AML-193 (cell line): ENCODE measurements at regions not wholly inside any gene's neighbourhood (a gene's known extent, or its start where the extent isn't known, plus 50 kb on each side); places are given as distances from the start of the nearest gene placed in this dataset.
A peak's percentile ranks its signal among the peaks of the same experiment; 100 is the strongest.
"Not testable (repeated sequence)": the region's sequence is repeated elsewhere in the genome, so short reads cannot be mapped to it uniquely, and the experiment has no call there.

Experiments
- DNase-seq, 2 experiments: peaks; one replicate each; lab custom pipeline; 2025; lab: John Stamatoyannopoulos, UW

DNA sequence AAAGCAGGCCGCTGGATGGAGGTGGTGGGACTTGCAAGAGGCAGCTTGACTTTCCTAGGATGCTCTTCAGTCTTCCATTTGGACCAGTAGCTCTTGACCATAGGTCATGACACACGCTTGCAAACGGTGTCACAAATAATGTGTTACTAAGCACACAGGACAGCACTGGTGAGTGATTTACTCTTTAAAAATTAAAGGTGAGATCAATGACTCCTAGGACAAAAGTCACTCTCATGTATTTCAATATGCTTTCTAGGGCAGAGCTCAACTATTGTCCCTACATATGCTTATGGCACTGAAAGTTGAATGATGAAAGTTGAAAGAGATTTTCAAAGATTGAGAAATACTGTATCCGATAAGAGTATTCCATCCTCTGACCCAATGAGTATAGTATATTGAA is 496.7 kb downstream of the EBF1 start:
- DNase-seq: no peak

DNA sequence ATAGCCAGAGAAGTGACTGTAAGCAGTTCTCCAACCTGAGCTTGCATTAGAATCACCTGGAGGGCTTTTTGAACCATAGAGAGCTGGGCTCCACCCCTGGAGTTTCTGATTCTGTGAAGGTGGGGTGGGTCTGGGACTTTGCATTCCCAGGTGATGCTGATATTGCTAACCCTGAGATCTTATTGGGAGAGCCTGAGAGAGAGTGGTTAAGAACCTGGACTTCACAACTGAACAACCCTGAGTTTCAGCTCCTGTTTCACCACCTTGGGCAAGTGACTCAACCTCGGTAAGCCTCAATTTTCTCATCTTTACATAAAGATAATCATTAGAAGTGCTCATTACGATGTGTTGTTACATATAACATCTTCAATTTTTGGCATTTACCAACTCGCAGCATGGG is 498.6 kb downstream of the EBF1 start:
- no peak for DNase-seq

DNA sequence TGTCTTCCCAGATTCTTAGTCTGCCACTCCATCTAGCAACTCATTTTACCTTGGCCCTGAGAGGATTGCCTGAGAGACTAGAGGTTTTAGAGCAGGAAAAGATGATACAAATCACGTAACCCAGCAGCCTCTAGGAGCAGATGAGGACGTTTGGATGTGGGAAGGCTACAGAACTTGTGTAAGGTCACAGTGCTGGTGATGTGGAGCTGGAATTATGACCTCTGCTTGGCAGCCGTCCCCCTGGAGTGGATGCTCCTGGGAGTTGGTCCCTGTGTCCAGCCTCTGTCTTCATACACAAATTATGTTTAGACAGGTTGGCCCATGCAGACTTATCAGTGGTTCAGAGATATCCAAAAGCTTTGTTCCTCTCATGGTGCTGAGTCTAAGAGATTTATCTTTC is 499.0 kb downstream of the EBF1 start:
- no peak for DNase-seq

DNA sequence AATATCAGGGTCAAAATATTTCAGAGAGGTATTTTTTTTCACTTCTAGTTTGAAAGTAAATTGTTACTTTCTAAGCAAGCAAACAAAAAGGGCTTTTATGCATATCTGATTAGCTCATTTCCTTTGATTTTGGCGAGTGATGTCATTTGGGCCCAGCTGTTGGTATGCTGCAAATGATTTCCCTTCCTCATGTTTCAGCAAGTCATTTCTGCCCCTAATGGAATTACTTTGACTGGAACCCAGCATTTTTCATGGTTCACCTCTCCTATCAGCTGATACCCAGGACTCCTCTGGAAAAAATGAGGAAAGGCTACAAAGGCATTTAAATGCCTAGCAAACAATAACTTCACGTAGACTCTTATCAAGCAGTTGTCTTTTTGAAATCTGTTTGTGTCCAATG is 500.6 kb downstream of the EBF1 start:
- no peak for DNase-seq

DNA sequence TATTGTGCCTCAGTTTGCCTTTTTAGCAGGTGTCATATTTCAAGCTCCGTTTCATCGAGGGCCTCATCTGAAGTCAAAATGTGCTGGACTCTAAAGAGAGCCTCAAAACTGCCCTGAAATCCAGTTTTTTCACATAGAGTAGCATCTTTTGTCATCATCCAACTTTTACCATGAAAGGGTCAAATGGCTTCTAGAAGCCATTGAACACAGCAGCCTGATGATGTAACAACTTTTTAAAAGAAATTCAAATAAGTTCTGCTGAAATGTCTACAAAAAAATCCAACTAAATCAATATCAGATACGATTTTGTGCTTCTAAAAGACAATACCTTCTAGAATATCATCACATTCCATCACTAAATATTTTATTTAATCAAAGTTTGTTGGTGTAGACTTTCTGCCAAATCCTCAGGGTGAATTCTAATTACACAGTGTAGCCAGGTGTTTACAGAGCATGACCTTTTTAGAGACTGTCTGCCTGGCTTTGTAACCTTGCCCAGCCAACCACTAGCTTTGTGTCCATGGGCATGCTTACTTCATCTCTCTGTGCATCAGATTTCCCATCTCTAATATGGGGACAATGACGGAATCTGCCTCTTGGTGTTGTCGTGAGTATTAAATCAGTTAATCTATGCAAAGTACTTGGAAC is 505.0 kb downstream of the EBF1 start:
- no peak for DNase-seq

DNA sequence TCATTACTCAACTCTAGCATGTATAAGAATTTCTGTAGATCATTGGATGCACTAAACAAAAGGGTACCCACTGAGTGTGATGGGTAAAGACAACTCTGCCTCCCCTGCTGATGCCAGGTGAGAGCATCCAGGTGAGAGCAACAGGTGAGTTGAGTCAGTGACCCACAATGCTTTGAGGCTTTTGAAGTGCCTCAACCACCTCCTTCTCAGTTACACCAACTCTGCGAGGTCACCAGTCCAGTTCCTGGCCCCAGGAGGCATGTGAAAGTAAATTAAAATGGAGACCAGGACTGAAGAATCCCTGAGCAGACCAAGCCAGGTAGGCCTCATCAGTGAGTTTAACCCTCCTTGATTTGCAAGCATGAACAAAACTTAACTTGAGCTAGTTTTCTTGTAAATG is 505.8 kb downstream of the EBF1 start:
- no peak for DNase-seq

DNA sequence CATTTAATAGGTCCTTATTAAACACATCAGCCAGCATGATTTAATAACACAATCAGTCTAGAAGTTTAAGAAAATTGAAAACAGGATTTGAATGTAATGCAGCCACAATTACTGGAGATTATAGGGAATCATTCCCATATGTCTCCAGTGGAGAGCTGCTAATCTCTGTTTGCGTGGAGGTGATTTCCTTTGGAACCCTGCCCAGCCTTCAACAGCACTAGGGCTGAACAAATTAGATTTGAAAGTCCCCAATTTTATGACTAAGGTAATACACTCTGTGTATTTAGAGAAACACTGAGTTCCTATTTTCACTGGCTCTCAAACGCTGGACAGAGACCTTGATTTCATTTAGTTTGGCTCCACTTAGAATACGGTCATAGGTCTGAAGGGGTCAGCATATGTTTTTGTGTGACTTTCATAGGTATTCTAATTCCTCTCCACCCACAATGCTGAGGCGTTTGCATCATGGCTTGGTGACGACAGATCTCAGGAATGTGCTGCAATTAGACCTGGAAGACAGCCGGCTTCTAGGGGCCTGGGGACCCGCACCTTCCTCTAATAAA is 508.3 kb downstream of the EBF1 start:
- no peak for DNase-seq

DNA sequence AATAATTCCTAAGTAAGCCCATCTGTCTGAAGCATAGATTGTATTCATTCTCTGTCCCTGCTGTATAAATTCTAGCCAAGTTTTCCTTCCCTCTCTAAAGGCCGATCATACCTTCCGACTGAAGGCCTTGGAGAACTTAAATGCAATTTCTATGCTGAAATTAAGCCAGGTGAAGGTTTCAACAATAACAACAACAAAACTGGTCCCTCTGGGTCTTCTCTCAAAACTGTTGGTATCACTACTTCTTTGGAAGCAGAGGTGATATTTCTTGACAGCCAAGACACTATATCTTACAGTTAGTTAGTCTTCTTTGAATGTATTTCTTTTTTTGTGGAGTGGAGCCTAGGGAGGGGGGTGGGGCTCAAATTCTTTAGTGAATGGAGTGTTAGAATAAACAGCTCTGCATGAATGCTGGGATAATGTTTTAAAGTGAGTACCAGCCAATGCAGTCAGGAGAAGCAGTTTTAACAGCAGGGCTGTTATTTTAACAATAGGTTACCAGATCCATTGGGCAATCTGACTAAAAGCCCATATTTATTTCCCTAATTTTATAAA is 508.9 kb downstream of the EBF1 start:
- no peak for DNase-seq

DNA sequence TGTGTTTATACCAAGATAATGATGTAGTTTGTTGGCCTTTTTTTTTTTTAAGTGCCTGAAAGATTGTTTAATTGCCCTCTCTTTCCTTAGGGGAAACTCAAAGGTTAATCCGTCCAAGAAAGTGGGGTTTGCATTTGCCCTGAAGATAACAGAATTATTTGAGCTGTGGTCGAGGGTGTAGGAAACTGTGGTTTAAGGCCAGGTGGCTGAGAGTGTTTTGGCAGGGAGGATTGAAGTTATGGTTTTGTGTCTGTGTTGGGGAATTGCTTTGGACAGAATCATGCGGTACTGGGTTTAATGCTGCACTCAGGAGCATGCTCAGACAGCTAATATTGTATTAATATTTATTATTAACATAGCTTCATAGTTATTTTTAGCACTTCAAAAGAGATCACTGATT is 509.8 kb downstream of the EBF1 start:
- no peak for DNase-seq

DNA sequence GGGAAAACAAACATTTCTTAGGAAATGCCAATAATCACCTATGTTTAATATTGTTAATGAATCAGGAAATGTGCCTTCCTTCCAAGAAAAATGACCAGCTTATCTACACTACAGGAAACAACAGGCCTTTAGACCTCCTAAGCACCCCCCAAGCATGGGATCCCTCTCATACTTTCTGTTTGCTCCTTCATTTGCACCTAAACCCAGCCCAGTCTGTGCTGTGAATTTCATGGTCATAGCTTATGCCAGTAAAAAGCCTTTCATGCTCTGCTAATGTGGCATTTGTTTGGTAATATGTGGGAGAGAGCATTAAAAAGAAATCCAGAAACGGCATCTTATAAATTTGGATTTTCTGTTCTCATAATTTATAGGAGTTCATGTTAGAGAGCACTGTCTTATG is 511.1 kb downstream of the EBF1 start:
- DNase-seq: no peak

DNA sequence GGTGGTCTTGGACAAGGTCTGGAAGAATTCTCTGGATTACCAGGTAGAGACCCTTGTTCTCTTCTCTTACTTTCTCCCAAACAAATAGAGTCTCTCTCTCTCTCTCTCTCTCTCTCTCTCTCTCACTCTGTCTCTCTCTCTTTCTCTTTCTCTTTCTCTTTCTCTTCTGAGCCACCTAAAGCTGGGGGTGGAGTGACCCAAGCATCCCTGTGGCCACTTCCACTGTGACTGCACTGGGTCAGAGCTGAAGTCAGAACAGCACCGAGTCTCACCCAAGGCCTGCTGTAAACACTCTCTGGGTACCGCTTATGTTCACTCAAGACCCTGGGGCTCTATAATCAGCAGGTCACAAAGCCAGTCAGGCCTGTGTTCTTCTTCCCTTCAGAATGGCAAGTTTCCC is 513.7 kb downstream of the EBF1 start:
- no peak for DNase-seq

DNA sequence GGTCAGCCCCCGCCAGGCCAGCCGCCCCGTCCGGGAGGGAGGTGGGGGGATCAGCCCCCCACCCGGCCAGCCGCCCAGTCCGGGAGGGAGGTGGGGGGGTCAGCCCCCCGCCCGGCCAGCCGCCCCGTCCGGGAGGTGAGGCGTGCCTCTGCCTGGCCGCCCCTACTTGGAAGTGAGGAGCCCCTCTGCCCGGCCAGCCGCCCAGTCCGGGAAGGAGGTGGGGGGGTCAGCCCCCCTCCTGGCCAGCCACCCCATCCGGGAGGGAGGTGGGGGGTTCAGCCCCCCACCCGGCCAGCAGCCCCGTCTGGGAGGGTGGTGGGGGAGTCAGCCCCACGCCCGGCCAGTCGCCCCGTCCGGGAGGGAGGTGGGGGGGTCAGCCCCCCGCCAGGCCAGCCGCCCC is 517.0 kb downstream of the EBF1 start:
- DNase-seq: not testable (repeated sequence)

DNA sequence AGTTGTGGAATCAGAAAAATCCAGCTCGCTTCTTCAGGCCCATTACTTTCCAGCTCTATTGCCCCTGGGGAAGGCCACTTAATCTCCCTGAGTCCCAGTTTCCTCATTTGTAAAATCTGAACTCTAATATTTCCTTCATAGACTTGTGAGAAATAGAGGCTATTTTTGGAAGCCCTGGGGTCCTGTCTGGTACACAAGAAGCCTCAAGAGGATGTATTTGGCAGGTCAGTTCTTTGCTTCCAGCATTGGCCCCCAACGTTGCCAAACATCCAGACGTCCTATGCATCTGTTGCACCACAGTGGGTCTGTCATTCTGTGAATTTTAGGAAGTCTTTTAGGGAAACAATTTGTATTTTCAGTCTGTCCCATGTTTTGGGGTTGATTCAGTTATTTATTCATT is 525.9 kb downstream of the EBF1 start:
- no peak for DNase-seq

DNA sequence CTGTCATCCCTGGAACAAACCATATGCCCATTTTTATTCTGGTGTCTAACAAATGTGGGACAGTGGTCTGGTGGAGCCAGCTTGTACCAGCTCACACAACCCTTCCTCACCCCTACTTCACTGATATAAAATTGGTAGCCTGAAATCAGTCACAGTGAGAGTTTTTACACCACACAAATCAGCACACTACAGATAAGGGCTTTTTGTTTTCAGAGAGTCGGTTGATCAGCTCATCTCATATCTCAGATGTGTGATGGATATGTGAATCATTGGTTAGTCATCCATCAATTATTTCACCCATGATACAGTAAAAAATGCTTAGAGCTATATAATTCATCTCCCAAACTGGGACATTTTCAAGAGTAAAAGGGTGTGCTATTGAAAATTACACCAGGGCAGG is 529.2 kb downstream of the EBF1 start:
- DNase-seq: no peak

DNA sequence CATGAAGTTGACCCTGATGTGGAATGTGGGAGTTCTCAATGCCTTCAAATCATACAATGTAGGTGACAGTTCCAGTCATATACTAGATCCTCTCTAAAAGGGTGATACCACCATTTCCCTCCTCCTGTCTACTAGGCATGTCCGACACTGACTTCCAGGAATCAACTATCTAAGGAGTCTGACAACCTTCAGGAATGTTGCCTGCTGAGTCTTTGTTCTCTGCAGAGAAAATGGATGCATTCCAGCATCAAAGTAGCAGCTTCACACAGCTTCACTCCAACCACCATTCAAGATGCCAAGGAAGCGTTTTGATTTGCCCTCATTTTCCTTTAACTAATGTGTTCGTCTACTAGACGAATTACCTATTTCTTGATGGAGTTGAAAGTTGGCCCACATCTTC is 530.2 kb downstream of the EBF1 start:
- no peak for DNase-seq

DNA sequence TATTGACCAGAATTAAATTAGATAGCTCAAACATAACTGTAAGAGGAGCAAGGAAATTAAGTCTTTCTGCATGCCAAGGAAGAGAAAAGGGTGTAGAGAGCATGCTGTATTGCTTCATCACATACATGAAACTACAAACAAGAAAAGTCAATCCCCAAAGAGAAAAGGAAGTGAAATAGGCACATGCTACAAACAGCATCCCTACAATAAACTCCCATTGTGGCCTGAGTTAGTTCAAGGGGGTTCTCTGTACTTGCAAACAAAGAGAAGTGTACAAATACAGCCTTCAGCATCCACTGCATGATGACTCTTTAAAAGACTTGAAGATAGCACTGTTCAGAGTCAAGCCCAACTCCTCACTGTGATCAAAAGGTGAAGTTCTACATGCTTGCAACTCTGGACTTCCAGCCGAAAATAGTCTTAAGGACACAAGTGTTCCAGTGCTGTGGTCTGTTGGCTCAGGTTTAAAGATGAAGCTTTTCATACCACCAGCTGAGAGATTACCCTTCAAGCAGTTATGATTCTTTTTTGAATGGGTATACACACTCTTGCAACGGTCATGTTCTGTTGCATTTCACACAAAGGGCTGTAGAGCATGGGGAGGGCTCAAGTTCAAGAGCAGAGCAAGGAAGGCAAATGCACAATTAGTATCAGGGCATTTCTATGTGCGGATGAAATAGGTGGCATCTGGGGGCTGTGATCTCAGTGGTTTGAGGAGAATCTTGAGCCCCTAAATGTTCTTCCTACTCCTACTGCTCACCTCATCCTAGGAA is 534.5 kb downstream of the EBF1 start:
- DNase-seq: no peak

DNA sequence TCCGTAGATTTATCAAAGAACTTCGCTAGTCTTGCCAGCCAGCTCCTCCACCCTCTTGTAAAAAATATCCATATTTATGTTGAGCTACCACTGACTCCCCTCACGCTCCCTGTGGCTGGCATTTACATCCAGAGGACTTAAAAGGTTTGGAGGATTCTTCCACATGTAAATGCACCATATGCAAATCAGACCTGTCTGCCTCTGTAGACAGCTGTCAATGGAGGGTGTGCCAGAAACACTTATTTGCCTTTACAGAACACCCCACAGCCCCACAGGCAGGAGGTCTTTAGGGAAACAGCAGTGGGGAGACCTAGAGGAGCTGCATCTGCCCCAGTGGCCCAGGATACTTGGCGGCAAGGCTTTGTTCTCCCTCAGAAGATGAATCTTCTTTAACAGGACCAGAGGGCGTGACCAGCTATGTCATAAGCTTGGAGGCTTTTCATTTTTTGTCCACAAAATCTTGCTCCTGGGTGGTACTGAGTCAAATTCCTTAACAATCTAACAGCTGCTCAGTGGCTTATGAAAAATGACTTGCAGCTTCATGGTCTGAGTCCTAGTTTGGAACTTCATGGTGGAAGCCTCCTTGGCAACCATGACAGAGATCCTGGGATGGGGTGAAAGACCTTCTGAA is 535.8 kb downstream of the EBF1 start:
- no peak for DNase-seq

DNA sequence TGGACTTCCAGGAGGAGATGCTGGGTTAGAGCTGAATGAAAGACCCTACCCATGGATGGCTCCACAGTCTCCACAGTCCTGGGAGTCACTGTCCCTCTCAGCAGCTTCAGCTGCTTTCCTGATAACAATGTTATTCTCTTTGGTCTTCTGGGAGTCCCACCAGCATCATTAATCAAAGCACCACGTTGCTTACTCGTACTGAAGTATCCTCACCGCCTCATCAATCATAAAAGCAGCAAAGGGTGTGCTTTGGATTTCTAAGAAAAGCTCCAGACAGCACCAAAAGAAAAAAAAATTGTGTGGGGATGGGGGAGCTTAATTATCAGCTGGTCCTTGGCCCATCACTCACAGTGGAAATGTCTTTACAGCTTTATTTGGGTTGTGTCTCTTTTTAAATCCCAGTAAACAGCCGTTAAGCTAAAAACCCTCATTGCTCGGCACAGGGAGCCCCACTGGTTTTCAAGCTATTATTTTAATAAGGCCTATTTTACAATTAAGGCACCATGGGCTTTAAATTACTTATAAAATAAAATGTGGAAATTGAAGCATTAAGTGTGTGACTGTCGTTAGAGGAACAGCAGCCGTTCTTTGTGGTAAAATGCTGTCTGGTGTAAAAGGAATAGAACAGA is 538.0 kb downstream of the EBF1 start:
- no peak for DNase-seq

DNA sequence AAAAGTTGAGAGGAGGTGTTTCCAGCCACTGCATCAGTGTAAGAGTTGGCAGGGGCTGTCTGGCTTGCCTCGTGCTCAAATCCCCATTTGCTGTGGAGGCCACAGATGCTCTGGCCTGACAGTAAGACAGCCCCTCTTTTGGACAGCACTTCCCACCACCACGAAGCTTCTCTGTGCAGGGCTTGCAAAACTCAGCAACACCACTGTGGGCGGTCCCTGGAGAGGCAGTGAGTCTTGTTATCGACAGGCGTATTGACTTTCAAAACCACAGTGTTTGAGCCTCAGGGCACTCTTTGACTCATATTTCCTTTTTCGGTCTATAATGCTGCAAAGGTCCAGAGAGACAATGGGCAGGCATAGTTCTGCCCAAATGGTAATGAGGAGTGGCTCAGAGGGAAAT is 539.5 kb downstream of the EBF1 start:
- DNase-seq: peak; percentile 9 to 21

DNA sequence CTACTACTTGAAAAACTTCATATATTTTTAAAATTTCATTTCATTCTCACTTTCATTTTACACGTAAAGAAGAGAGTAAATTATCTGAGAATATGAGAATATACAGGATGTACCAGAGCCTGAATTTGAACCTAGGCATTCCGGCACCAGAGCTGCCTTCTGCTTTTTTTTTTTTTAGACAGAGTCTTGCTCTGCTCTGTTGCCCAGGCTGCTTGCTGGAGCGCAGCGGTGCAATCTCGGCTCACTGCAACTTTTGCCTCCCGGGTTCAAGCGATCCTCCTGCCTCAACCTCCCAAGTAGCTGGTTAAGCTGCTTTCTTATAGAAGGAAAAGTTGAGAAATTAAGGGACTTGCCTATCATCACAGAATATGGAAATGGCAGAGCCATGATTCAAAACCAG is 540.1 kb downstream of the EBF1 start:
- DNase-seq: no peak

DNA sequence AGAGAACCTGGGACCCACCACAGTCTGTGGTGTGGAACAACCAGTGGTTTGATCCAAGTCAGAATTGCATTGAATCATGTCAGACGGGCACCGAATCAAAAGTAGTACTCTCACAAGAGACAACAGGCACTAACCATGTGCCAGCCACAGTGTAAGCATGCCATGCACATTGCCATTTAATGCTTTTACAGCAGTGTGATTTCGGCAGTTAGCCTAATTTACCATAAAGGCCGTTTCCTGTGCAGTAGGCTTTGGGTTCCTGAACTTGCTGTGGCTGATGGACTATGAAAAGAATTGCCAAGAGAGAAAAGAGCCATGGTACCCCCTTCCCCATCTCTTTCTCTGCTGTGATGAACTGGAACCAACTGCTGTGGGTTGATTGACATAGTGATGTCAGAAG is 540.6 kb downstream of the EBF1 start:
- DNase-seq: no peak

DNA sequence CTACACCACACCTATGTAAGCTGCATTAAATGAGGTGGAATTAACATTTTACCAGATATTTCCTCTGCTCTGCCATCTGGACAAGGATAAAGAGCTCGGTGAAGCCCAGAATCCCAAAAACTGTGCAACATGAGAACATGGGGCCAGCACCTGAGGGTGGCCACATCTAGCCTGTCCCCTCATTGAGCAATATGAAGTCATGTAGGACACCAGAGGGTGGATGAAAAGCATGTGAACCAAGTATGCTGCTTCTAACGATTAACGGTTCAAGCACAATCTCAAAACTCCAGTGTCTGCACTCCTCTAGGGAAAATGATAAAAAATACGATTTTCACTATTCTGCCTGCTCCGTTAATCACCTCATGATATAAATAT is 545.8 kb downstream of the EBF1 start:
- DNase-seq: no peak
